SU-DHL-6 (cell line): ENCODE measurements at regions not wholly inside any gene's neighbourhood (a gene's known extent, or its start where the extent isn't known, plus 50 kb on each side); places are given as distances from the start of the nearest gene placed in this dataset.

Experiments
- H2AFZ ChIP-seq: fragments of 200-600 bp; sonication (generic); 2 replicates; pipeline ENCODE4 v1.6.1; 2014; ENCODE audit warnings: low read depth, mild to moderate bottlenecking, moderate library complexity, mixed read lengths, antibody characterized with exemption, low read length; ENCODE audit not compliant: severe bottlenecking
- H3F3A ChIP-seq: fragments of 200-600 bp; shearing (Covaris generic); 2 replicates; pipeline ENCODE4 v1.6.0; 2016; ENCODE audit warnings: antibody characterized with exemption, mild to moderate bottlenecking; ENCODE audit not compliant: insufficient read depth
- H3K27ac ChIP-seq: fragments of 200-600 bp; sonication (generic); 2 replicates; pipeline ENCODE4 v1.5.1; 2016; ENCODE audit warnings: low read depth, mild to moderate bottlenecking, low read length, moderate library complexity, mixed read lengths
- H3K27me3 ChIP-seq: fragments of 200-600 bp; sonication (generic), shearing (Covaris generic); 2 replicates; pipeline ENCODE4 v1.6.0; 2014; ENCODE audit warnings: mild to moderate bottlenecking, low read length
- H3K36me3 ChIP-seq: fragments of 200-600 bp; sonication (generic); 2 replicates; pipeline ENCODE4 v1.6.1; 2014; ENCODE audit warnings: mild to moderate bottlenecking, low read length, mixed read lengths
- H3K4me2 ChIP-seq: fragments of 300-600, 200-600 bp; shearing (Covaris generic), sonication (generic); 2 replicates; pipeline ENCODE4 v1.6.0; 2014; ENCODE audit warnings: low read length, low read depth, mild to moderate bottlenecking; ENCODE audit not compliant: poor library complexity, severe bottlenecking
- H3K4me3 ChIP-seq: fragments of 200-600 bp; sonication (generic); 2 replicates; pipeline ENCODE4 v1.5.1; 2014; ENCODE audit warnings: antibody characterized with exemption, low read length, mild to moderate bottlenecking, mixed read lengths; ENCODE audit not compliant: insufficient read depth, poor library complexity, severe bottlenecking
- H3K79me2 ChIP-seq: fragments of 200-600 bp; sonication (generic); 2 replicates; pipeline ENCODE4 v1.6.1; 2014; ENCODE audit warnings: mild to moderate bottlenecking, low read length, moderate library complexity; ENCODE audit not compliant: insufficient read depth
- H3K9ac ChIP-seq: fragments of 200-600 bp; sonication (generic); 2 replicates; pipeline ENCODE4 v1.7.0; 2014; ENCODE audit warnings: mild to moderate bottlenecking, low read length
- H3K9me2 ChIP-seq: fragments of 200-600 bp; sonication (generic); replicated peaks from 2 replicates; pipeline ENCODE4 v1.6.1; 2014; ENCODE audit warnings: low read length; ENCODE audit not compliant: insufficient read depth
- H3K9me3 ChIP-seq: fragments of 200-600 bp; sonication (generic); 2 replicates; pipeline ENCODE4 v1.6.1; 2014; ENCODE audit warnings: low read length, mixed read lengths; ENCODE audit not compliant: insufficient read depth
- H4K20me1 ChIP-seq: fragments of 200-600 bp; sonication (generic); 2 replicates; pipeline ENCODE4 v1.6.1; 2014; ENCODE audit warnings: low read depth, mild to moderate bottlenecking, antibody characterized with exemption, low read length, moderate library complexity, mixed read lengths
- EZH2phosphoT487 ChIP-seq: fragments of 200-600 bp; sonication (generic), shearing (Covaris generic); conservative IDR thresholded peaks from 2 replicates; pipeline ENCODE4 v1.6.1; 2018; ENCODE audit warnings: mild to moderate bottlenecking, antibody characterized with exemption, low read length, moderate library complexity, mixed read lengths
- TF ChIP-seq, protein P1 (sequence below): fragments of 200-600 bp; sonication (generic); IDR thresholded peaks from one replicate; pipeline ENCODE4 v1.5.1; 2017; ENCODE audit warnings: antibody characterized with exemption, mild to moderate bottlenecking, low read length, moderate library complexity; ENCODE audit not compliant: insufficient read depth, poor library complexity, severe bottlenecking

DNA sequence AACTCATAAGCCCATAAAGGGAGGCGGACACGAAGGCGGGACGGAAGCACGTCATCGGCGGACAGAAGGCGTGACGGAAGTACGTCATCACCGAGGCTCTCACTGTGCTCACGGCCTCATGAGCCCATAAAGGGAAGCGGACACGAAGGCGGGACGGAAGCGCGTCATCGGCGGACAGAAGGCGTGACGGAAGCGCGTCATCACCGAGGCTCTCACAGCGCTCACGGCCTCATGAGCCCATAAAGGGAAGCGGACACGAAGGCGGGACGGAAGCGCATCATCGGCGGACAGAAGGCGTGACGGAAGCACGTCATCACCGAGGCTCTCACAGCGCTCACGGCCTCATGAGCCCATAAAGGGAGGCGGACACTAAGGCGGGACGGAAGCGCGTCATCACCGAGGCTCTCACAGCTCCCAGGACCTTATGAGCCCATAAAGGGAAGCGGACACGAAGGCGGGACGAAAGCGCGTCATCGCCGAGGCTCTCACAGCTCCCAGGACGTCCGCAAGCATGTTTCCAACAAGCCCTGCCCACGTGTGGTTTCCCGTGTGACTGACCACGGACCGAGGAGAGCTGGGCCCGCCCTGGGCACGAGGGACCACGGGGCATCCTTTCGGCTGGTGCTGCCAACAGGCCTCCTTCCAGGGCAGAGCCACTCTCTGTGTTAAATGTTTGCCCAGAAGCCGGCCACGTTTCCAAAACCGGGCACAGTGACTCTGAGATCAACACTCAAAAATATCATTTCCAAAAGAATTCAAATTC lies 182.7 kb upstream of the SALL3 start:
- Histone ChIP-seq H3F3A (no peaks in the 10 kb centered on the region), H3K9ac (no peak overlapping the region), H4K20me1 (no peaks in the 10 kb centered on the region), H3K9me2 (no peaks in the 10 kb centered on the region), H3K79me2 (no peaks in the 10 kb centered on the region), H2AFZ (no peak overlapping the region), H3K27me3 (no peaks in the 10 kb centered on the region), H3K27ac (no peak overlapping the region), H3K4me3 (no peak overlapping the region), H3K36me3 (no peaks in the 10 kb centered on the region), H3K4me2 (no peak overlapping the region), H3K9me3 (no peaks in the 10 kb centered on the region)
- no peak for TF ChIP-seq EZH2phosphoT487
- TF ChIP-seq, protein P1, sequence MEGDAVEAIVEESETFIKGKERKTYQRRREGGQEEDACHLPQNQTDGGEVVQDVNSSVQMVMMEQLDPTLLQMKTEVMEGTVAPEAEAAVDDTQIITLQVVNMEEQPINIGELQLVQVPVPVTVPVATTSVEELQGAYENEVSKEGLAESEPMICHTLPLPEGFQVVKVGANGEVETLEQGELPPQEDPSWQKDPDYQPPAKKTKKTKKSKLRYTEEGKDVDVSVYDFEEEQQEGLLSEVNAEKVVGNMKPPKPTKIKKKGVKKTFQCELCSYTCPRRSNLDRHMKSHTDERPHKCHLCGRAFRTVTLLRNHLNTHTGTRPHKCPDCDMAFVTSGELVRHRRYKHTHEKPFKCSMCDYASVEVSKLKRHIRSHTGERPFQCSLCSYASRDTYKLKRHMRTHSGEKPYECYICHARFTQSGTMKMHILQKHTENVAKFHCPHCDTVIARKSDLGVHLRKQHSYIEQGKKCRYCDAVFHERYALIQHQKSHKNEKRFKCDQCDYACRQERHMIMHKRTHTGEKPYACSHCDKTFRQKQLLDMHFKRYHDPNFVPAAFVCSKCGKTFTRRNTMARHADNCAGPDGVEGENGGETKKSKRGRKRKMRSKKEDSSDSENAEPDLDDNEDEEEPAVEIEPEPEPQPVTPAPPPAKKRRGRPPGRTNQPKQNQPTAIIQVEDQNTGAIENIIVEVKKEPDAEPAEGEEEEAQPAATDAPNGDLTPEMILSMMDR = no peak

DNA sequence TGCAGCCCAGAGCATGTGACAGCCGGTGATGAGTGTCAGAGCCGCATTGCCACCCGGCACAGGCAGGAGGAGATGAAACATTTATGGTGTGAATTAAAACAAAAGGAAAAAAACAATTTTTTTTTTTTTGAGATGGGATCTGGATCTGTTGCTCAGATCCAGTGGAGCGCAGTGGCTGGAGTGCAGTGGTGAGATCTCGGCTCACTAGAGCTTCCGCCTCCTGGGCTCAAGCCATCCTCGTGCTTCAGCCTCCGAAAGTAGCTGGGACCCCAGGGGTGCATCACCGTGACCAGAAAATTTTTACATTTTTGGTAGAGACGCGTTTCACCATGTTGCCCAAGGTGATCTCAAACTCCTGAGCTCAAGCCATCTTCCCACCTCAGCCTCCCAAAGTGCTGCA lies 182.1 kb upstream of the SALL3 start:
- Histone ChIP-seq H3K27ac (no peak overlapping the region), H3K27me3 (no peaks in the 10 kb centered on the region), H3K9me3 (no peaks in the 10 kb centered on the region), H3K4me3 (no peak overlapping the region), H3K36me3 (no peaks in the 10 kb centered on the region), H3F3A (no peaks in the 10 kb centered on the region), H3K9ac (no peak overlapping the region), H3K9me2 (no peaks in the 10 kb centered on the region), H2AFZ (no peak overlapping the region), H4K20me1 (no peaks in the 10 kb centered on the region), H3K4me2 (no peak overlapping the region), H3K79me2 (no peaks in the 10 kb centered on the region)
- TF ChIP-seq, protein P1 = no peak
- TF ChIP-seq EZH2phosphoT487 = no peak

- no peaks in the 10 kb centered on the region for H3K9me3 ChIP-seq
- H3K9ac ChIP-seq = no peak overlapping the region
- H3K36me3 ChIP-seq = no peaks in the 10 kb centered on the region
- H3F3A ChIP-seq = no peaks in the 10 kb centered on the region
- H3K27ac ChIP-seq = no peak overlapping the region
- H2AFZ ChIP-seq = no peak overlapping the region
- TF ChIP-seq, protein P1 = no peak
- TF ChIP-seq EZH2phosphoT487 = no peak
- H3K27me3 ChIP-seq = no peaks in the 10 kb centered on the region
- H3K9me2 ChIP-seq = no peaks in the 10 kb centered on the region
- no peak overlapping the region for H3K4me3 ChIP-seq
- no peaks in the 10 kb centered on the region for H4K20me1 ChIP-seq
- no peak overlapping the region for H3K4me2 ChIP-seq
- H3K79me2 ChIP-seq = no peaks in the 10 kb centered on the region
Measured at GRCh38 chr18:78798402-78799175, 181.0 kb upstream of the SALL3 start.
